SK-N-SH treated with all-trans-retinoic acid at 6 μM for 48 hours (cell line): ENCODE measurements at regions not wholly inside any gene's neighbourhood (a gene's known extent, or its start where the extent isn't known, plus 50 kb on each side); places are given as distances from the start of the nearest gene placed in this dataset.

Source experiments
- ATAC-seq: fragments of 200-7000 bp; cut with Tn5 transposase; 3 replicates; pipeline ENCODE4 v1.9.1; 2020; ENCODE audit warnings: mild to moderate bottlenecking, moderate library complexity
- ARNTL ChIP-seq: fragments of 450-650 bp; formaldehyde crosslinking; IDR thresholded peaks from 2 replicates; pipeline ENCODE4 v1.5.0; 2020; ENCODE audit warnings: low read depth, mild to moderate bottlenecking, moderate library complexity, borderline replicate concordance
- BACH2 ChIP-seq: fragments of 250-450 bp; sonication (Bioruptor Pico); IDR thresholded peaks from 2 replicates; pipeline ENCODE4 v1.9.0; 2021; ENCODE audit warnings: mild to moderate bottlenecking, borderline replicate concordance
- CSDC2 ChIP-seq: fragments of 250-450 bp; sonication (Bioruptor Pico); IDR thresholded peaks from 2 replicates; pipeline ENCODE4 v1.5.0; 2020; ENCODE audit warnings: mild to moderate bottlenecking, moderate library complexity
- ESRRG ChIP-seq: fragments of 250-450 bp; sonication (Bioruptor Pico); IDR thresholded peaks from 2 replicates; pipeline ENCODE4 v1.6.1; 2021; ENCODE audit warnings: mild to moderate bottlenecking
- ISL1 ChIP-seq: fragments of 250-450 bp; sonication (Bioruptor Pico); IDR thresholded peaks from 2 replicates; pipeline ENCODE4 v2.1.2; 2022; ENCODE audit warnings: mild to moderate bottlenecking, moderate library complexity
- OSR1 ChIP-seq: fragments of 250-450 bp; sonication (Bioruptor Pico); IDR thresholded peaks from 2 replicates; pipeline ENCODE4 v1.8.0; 2022; ENCODE audit warnings: moderate library complexity, mild to moderate bottlenecking, inconsistent platforms
- PPARA ChIP-seq: fragments of 250-450 bp; sonication (Bioruptor Pico); IDR thresholded peaks from 2 replicates; pipeline ENCODE4 v1.5.0; 2020; ENCODE audit warnings: mild to moderate bottlenecking, borderline replicate concordance
- SNAI2 ChIP-seq: fragments of 250-450 bp; sonication (Bioruptor Pico); IDR thresholded peaks from 2 replicates; pipeline ENCODE4 v1.5.0; 2020; ENCODE audit warnings: mild to moderate bottlenecking, moderate library complexity
- TCF4 ChIP-seq: fragments of 250-450 bp; sonication (Bioruptor Pico); IDR thresholded peaks from 2 replicates; pipeline ENCODE4 v1.8.0; 2021; ENCODE audit warnings: mild to moderate bottlenecking, moderate library complexity, borderline replicate concordance
- TOX ChIP-seq: fragments of 250-450 bp; sonication (Bioruptor Pico); IDR thresholded peaks from 2 replicates; pipeline ENCODE4 v1.8.0; 2021; ENCODE audit warnings: mild to moderate bottlenecking, moderate library complexity, borderline replicate concordance
- ZC3H10 ChIP-seq: fragments of 250-450 bp; sonication (Bioruptor Pico); IDR thresholded peaks from 2 replicates; pipeline ENCODE4 v1.5.1; 2021; ENCODE audit warnings: mild to moderate bottlenecking, moderate library complexity
- ZFP3 ChIP-seq: fragments of 250-450 bp; sonication (Bioruptor Pico); IDR thresholded peaks from 2 replicates; pipeline ENCODE4 v1.5.0; 2020; ENCODE audit warnings: mild to moderate bottlenecking, moderate library complexity
- ZFP30 ChIP-seq: fragments of 450-650 bp; formaldehyde crosslinking; IDR thresholded peaks from 2 replicates; pipeline ENCODE4 v1.5.0; 2022; ENCODE audit warnings: mild to moderate bottlenecking, moderate library complexity
- ZNF565 ChIP-seq: fragments of 450-650 bp; formaldehyde crosslinking; conservative IDR thresholded peaks from 2 replicates; pipeline ENCODE4 v1.5.0; 2020; ENCODE audit warnings: low read depth, mild to moderate bottlenecking, moderate library complexity
- ZNF70 ChIP-seq: fragments of 450-650 bp; formaldehyde crosslinking; IDR thresholded peaks from 2 replicates; pipeline ENCODE4 v1.5.0; 2020; ENCODE audit warnings: mild to moderate bottlenecking, moderate library complexity
- ZNF8 ChIP-seq: fragments of 450-650 bp; formaldehyde crosslinking; IDR thresholded peaks from 2 replicates; pipeline ENCODE4 v1.5.0; 2020; ENCODE audit warnings: mild to moderate bottlenecking, moderate library complexity
- TF ChIP-seq, protein P1 (sequence below): fragments of 250-450 bp; sonication (Bioruptor Pico); IDR thresholded peaks from 2 replicates; pipeline ENCODE4 v1.5.1; 2020; ENCODE audit warnings: low read depth, mild to moderate bottlenecking, moderate library complexity
- TF ChIP-seq, protein P2 (sequence below): fragments of 250-450 bp; sonication (Bioruptor Pico); IDR thresholded peaks from 2 replicates; pipeline ENCODE4 v1.5.1; 2021; ENCODE audit warnings: mild to moderate bottlenecking, moderate library complexity
- TF ChIP-seq, protein P3 (sequence below): fragments of 250-450 bp; sonication (Bioruptor Pico); IDR thresholded peaks from 2 replicates; pipeline ENCODE4 v1.8.0; 2021; ENCODE audit warnings: low read depth, mild to moderate bottlenecking, moderate library complexity, borderline replicate concordance
- TF ChIP-seq, protein P4 (sequence below): fragments of 250-450 bp; sonication (Bioruptor Pico); IDR thresholded peaks from 2 replicates; pipeline ENCODE4 v1.8.0; 2020; ENCODE audit warnings: mild to moderate bottlenecking, moderate library complexity, borderline replicate concordance
- TF ChIP-seq, protein P5 (sequence below): fragments of 250-450 bp; sonication (Bioruptor Pico); IDR thresholded peaks from 2 replicates; pipeline ENCODE4 v1.5.0; 2020; ENCODE audit warnings: mild to moderate bottlenecking, moderate library complexity

DNA sequence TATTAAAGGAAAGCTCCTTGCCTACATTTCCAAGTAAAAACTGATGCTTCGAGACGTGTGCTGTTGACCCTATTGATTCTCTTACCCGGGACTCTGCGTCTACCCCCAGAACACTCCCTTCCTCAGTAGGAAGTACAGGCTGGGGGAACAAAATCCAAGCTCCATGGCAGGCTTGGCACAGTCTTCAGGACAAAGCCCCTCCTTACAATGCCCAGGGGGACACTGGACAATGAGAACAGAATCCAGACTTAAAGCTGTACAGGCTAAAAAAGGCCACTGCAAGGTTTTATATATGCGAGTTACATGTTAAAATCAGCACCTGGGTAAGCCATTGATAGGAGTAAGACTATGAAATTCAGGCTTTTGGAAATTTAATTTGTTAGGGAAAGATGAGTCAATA is 250.6 kb upstream of the DAPK1 start (continued):
- TF ChIP-seq ARNTL (CRISPR knock-in tag) (no peak), ZNF8 (CRISPR knock-in tag) (no peak), ZNF70 (CRISPR knock-in tag) (no peak), ZFP3 (CRISPR knock-in tag) (no peak), BACH2 (CRISPR knock-in tag) (no peak), PPARA (no peak), OSR1 (CRISPR knock-in tag) (no peak)
- TF ChIP-seq, protein P1, sequence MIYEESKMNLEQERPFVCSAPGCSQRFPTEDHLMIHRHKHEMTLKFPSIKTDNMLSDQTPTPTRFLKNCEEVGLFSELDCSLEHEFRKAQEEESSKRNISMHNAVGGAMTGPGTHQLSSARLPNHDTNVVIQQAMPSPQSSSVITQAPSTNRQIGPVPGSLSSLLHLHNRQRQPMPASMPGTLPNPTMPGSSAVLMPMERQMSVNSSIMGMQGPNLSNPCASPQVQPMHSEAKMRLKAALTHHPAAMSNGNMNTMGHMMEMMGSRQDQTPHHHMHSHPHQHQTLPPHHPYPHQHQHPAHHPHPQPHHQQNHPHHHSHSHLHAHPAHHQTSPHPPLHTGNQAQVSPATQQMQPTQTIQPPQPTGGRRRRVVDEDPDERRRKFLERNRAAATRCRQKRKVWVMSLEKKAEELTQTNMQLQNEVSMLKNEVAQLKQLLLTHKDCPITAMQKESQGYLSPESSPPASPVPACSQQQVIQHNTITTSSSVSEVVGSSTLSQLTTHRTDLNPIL (CRISPR knock-in tag): no peak

DNA sequence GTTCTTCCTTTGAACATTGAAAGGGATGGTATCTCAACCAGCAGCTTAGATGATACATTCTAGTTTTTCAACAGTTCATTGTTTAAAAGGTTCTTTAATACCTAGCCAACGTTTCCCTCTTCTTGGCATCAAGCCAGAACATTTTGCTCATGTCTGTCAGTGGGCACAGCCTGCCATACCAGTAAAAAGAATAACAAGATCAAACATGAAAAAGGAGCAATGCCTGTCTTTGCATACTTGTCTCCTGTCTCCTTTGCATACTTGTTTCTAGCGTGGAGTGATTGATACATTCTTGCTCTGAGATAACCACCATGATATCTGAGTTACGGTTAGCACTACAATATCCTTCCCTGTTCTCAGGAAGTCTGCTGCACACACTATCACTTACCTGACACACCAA is 248.6 kb upstream of the DAPK1 start:
- ATAC-seq: no peak
- TF ChIP-seq ZNF8 (CRISPR knock-in tag) (no peak), ISL1 (CRISPR knock-in tag) (no peak), ARNTL (CRISPR knock-in tag) (no peak), BACH2 (CRISPR knock-in tag) (no peak), CSDC2 (CRISPR knock-in tag) (no peak), TCF4 (CRISPR knock-in tag) (no peak), TOX (CRISPR knock-in tag) (no peak), ZFP30 (CRISPR knock-in tag) (no peak), ESRRG (no peak), OSR1 (CRISPR knock-in tag) (no peak), SNAI2 (CRISPR knock-in tag) (no peak), ZNF565 (CRISPR knock-in tag) (no peak), ZC3H10 (CRISPR knock-in tag) (no peak), ZNF70 (CRISPR knock-in tag) (no peak)
- TF ChIP-seq, protein P2, sequence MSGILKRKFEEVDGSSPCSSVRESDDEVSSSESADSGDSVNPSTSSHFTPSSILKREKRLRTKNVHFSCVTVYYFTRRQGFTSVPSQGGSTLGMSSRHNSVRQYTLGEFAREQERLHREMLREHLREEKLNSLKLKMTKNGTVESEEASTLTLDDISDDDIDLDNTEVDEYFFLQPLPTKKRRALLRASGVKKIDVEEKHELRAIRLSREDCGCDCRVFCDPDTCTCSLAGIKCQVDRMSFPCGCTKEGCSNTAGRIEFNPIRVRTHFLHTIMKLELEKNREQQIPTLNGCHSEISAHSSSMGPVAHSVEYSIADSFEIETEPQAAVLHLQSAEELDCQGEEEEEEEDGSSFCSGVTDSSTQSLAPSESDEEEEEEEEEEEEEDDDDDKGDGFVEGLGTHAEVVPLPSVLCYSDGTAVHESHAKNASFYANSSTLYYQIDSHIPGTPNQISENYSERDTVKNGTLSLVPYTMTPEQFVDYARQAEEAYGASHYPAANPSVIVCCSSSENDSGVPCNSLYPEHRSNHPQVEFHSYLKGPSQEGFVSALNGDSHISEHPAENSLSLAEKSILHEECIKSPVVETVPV (CRISPR knock-in tag): no peak
- TF ChIP-seq, protein P1 (CRISPR knock-in tag): no peak
- TF ChIP-seq, protein P3, sequence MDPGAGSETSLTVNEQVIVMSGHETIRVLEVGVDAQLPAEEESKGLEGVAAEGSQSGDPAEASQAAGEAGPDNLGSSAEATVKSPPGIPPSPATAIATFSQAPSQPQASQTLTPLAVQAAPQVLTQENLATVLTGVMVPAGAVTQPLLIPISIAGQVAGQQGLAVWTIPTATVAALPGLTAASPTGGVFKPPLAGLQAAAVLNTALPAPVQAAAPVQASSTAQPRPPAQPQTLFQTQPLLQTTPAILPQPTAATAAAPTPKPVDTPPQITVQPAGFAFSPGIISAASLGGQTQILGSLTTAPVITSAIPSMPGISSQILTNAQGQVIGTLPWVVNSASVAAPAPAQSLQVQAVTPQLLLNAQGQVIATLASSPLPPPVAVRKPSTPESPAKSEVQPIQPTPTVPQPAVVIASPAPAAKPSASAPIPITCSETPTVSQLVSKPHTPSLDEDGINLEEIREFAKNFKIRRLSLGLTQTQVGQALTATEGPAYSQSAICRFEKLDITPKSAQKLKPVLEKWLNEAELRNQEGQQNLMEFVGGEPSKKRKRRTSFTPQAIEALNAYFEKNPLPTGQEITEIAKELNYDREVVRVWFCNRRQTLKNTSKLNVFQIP (CRISPR knock-in tag): no peak
- TF ChIP-seq, protein P4, sequence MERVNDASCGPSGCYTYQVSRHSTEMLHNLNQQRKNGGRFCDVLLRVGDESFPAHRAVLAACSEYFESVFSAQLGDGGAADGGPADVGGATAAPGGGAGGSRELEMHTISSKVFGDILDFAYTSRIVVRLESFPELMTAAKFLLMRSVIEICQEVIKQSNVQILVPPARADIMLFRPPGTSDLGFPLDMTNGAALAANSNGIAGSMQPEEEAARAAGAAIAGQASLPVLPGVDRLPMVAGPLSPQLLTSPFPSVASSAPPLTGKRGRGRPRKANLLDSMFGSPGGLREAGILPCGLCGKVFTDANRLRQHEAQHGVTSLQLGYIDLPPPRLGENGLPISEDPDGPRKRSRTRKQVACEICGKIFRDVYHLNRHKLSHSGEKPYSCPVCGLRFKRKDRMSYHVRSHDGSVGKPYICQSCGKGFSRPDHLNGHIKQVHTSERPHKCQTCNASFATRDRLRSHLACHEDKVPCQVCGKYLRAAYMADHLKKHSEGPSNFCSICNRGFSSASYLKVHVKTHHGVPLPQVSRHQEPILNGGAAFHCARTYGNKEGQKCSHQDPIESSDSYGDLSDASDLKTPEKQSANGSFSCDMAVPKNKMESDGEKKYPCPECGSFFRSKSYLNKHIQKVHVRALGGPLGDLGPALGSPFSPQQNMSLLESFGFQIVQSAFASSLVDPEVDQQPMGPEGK (CRISPR knock-in tag): no peak
- TF ChIP-seq, protein P5, sequence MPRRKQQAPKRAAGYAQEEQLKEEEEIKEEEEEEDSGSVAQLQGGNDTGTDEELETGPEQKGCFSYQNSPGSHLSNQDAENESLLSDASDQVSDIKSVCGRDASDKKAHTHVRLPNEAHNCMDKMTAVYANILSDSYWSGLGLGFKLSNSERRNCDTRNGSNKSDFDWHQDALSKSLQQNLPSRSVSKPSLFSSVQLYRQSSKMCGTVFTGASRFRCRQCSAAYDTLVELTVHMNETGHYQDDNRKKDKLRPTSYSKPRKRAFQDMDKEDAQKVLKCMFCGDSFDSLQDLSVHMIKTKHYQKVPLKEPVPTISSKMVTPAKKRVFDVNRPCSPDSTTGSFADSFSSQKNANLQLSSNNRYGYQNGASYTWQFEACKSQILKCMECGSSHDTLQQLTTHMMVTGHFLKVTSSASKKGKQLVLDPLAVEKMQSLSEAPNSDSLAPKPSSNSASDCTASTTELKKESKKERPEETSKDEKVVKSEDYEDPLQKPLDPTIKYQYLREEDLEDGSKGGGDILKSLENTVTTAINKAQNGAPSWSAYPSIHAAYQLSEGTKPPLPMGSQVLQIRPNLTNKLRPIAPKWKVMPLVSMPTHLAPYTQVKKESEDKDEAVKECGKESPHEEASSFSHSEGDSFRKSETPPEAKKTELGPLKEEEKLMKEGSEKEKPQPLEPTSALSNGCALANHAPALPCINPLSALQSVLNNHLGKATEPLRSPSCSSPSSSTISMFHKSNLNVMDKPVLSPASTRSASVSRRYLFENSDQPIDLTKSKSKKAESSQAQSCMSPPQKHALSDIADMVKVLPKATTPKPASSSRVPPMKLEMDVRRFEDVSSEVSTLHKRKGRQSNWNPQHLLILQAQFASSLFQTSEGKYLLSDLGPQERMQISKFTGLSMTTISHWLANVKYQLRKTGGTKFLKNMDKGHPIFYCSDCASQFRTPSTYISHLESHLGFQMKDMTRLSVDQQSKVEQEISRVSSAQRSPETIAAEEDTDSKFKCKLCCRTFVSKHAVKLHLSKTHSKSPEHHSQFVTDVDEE (CRISPR knock-in tag): no peak
